K562 (cell line): ENCODE measurements at regions not wholly inside any gene's neighbourhood (a gene's known extent, or its start where the extent isn't known, plus 50 kb on each side); places are given as distances from the start of the nearest gene placed in this dataset.

Experiments used
- ATAC-seq: fragments of 200-7000 bp; cut with Tn5 transposase; 3 replicates; pipeline ENCODE4 v1.9.1; 2020; ENCODE audit warnings: moderate library complexity
- BruUV-seq: library from RNA; stranded (reverse); fragments of 400-500 nt; replicated peaks from 2 replicates; lab custom pipeline; 2021; lab: Mats Ljungman, UMichigan
- CTCF ChIA-PET: fragments of 300-600 bp; formaldehyde crosslinking; extraction: SDS; loops from one replicate; lab custom pipeline; 2021; ENCODE audit warnings: low intra/inter-chr PET ratio; lab: Yijun Ruan, JAX
- POLR2A ChIA-PET: fragments of 300-600, 350-650 bp; sonication (Branson Sonifier 250); formaldehyde crosslinking; extraction: SDS; loops from one replicate; lab custom pipeline; 2021; ENCODE audit warnings: antibody characterized with exemption, inconsistent platforms; lab: Yijun Ruan, JAX
- DNase-seq, 4 experiments: peaks; one replicate each; pipeline versions ENCODE4 v3.0.0 to v3.0.0-alpha.2; 2011 to 2018; ENCODE audit warnings: low spot score in 3 of 4, mixed read lengths in 3 of 4; ENCODE audit errors: extremely low read depth in 1 of 4
- FAIRE-seq: peaks from 2 replicates; lab custom pipeline; 2011; peaks lifted over from hg19 to GRCh38; lab: Jason Lieb, UNC
- H2AFZ ChIP-seq: 2 replicates; pipeline ENCODE4 v1.6.0; 2011; ENCODE audit warnings: low read depth, low read length, control low read depth, inconsistent platforms
- H3K27ac ChIP-seq: fragments of 200-600 bp; 3 replicates; pipeline ENCODE4 v1.8.0; 2011; ENCODE audit warnings: low read depth, mild to moderate bottlenecking, control low read depth, inconsistent platforms, low read length, moderate library complexity, mixed read lengths; ENCODE audit errors: extremely low read depth
- H3K27me3 ChIP-seq, 2 experiments: fragments of 300-600 bp in 1 of 2; 2 replicates in 1 of 2; 3 replicates in 1 of 2; pipeline versions ENCODE4 v1.6.0 to v1.8.0; 2011; ENCODE audit warnings: inconsistent platforms in 2 of 2, low read length in 2 of 2, mild to moderate bottlenecking in 1 of 2, mixed read lengths in 1 of 2, moderate library complexity in 1 of 2; ENCODE audit not compliant: control insufficient read depth in 2 of 2, insufficient read depth in 2 of 2
- H3K36me3 ChIP-seq: fragments of 300-600 bp; 3 replicates; pipeline ENCODE4 v1.8.0; 2011; ENCODE audit warnings: mild to moderate bottlenecking, low read length, inconsistent platforms; ENCODE audit not compliant: control insufficient read depth, insufficient read depth
- H3K4me1 ChIP-seq, 2 experiments: fragments of 200-600 bp in 1 of 2; replicated peaks in 1 of 2; 2 replicates in 1 of 2; 3 replicates in 1 of 2; pipeline versions ENCODE4 v1.5.1 to v1.8.0; 2011; ENCODE audit warnings: inconsistent platforms in 2 of 2, low read length in 2 of 2, mild to moderate bottlenecking in 1 of 2, mixed read lengths in 1 of 2, moderate library complexity in 1 of 2; ENCODE audit not compliant: control insufficient read depth in 2 of 2, insufficient read depth in 2 of 2
- H3K4me2 ChIP-seq: 2 replicates; pipeline ENCODE4 v1.6.1; 2011; ENCODE audit warnings: low read length, control low read depth, inconsistent platforms, mixed read lengths; ENCODE audit not compliant: insufficient read depth
- H3K4me3 ChIP-seq: fragments of 200-600 bp; sonication (generic), shearing (Covaris generic); 2 replicates; pipeline ENCODE4 v1.5.1; 2016; ENCODE audit warnings: control low read depth, inconsistent platforms
- H3K79me2 ChIP-seq: fragments of 200-600 bp; 3 replicates; pipeline ENCODE4 v1.8.0; 2011; ENCODE audit warnings: low read length, inconsistent platforms; ENCODE audit not compliant: control insufficient read depth, insufficient read depth
- H3K9ac ChIP-seq, 2 experiments: 2 replicates each; pipeline versions ENCODE4 v1.6.0 to v1.6.1; 2011; ENCODE audit warnings: low read depth in 2 of 2, low read length in 2 of 2, control low read depth in 1 of 2, inconsistent platforms in 1 of 2, mild to moderate bottlenecking in 1 of 2, mixed read lengths in 1 of 2; ENCODE audit not compliant: insufficient read depth in 1 of 2
- H3K9me1 ChIP-seq: one replicate; pipeline ENCODE4 v1.6.0; 2011; ENCODE audit warnings: inconsistent platforms, mild to moderate bottlenecking, low read length, moderate library complexity; ENCODE audit not compliant: control insufficient read depth, insufficient read depth
- H3K9me3 ChIP-seq: replicated peaks from 2 replicates; pipeline ENCODE4 v1.5.1; 2011; ENCODE audit warnings: low read depth, low read length, inconsistent platforms; ENCODE audit not compliant: control insufficient read depth, insufficient read depth
- H4K20me1 ChIP-seq: replicated peaks from 2 replicates; pipeline ENCODE4 v1.6.1; 2011; ENCODE audit warnings: low read length, inconsistent platforms, mixed read lengths; ENCODE audit not compliant: control insufficient read depth, insufficient read depth
- CGGBP1 ChIP-seq: fragments of 250-450 bp; sonication (Bioruptor Pico); IDR thresholded peaks from 2 replicates; pipeline ENCODE4 v1.9.0; 2021; ENCODE audit warnings: mild to moderate bottlenecking
- CREB3L1 ChIP-seq: fragments of 450-650 bp; IDR thresholded peaks from 2 replicates; pipeline ENCODE4 v1.6.1; 2014; ENCODE audit warnings: low read depth, mild to moderate bottlenecking, moderate library complexity, borderline replicate concordance
- CUX1 ChIP-seq: fragments of 200-800 bp; sonication (Bioruptor generic); IDR thresholded peaks from 2 replicates; pipeline ENCODE4 v1.6.1; 2016; ENCODE audit warnings: missing genetic modification characterization, missing compliant biosample characterization
- ERF ChIP-seq: fragments of 450-650 bp; formaldehyde crosslinking; IDR thresholded peaks from 2 replicates; pipeline ENCODE4 v1.4.0; 2020; ENCODE audit warnings: mild to moderate bottlenecking, mixed read lengths
- MTA2 ChIP-seq: fragments of 450-650 bp; IDR thresholded peaks from 2 replicates; pipeline ENCODE4 v1.6.1; 2016; ENCODE audit warnings: low read depth
- PCBP1 ChIP-seq: fragments of 200-400 bp; formaldehyde crosslinking; IDR thresholded peaks from 2 replicates; pipeline ENCODE4 v1.6.1; 2018; ENCODE audit warnings: mild to moderate bottlenecking, low read depth, low read length; ENCODE audit not compliant: poor library complexity, severe bottlenecking
- RBM17 ChIP-seq: fragments of 200-400 bp; formaldehyde crosslinking; IDR thresholded peaks from 2 replicates; pipeline ENCODE4 v1.6.1; 2017; ENCODE audit warnings: low read depth, mild to moderate bottlenecking, low read length, borderline replicate concordance
- ZNF583 ChIP-seq: fragments of 250-450 bp; sonication (Bioruptor Pico); IDR thresholded peaks from 2 replicates; pipeline ENCODE4 v1.4.0; 2020
- ZNF785 ChIP-seq: fragments of 250-450 bp; sonication (Bioruptor Pico); IDR thresholded peaks from 2 replicates; pipeline ENCODE4 v1.4.0; 2020; ENCODE audit warnings: mild to moderate bottlenecking
- WGBS: fragments of 100-300 bp; shearing (Covaris generic); methylation state at CpG from one replicate; pipeline ENCODE4 v1.1.6; 2016; ENCODE audit warnings: low coverage, mixed read lengths; ENCODE audit not compliant: insufficient coverage; ENCODE audit errors: missing lambda C conversion rate; 5-methylcytosine and 5-hydroxymethylcytosine counted together
- in situ Hi-C: fragments of 300-500 bp; cut with MboI; formaldehyde crosslinking; loops from 4 replicates; pipeline ENCODE4 v1.15.0; 2018; ENCODE audit warnings: inconsistent platforms, mixed read lengths
- intact Hi-C: fragments of 100-400 bp; cut with micrococcal nuclease; formaldehyde crosslinking; loops from 2 replicates; pipeline ENCODE4 v1.14.2; 2022

GRCh38 chr10:111200505-111201186 lies 123.8 kb downstream of the ADRA2A start:
- BruUV-seq: no TSS peak
- no peak overlapping the region for H3K27ac ChIP-seq
- ChIA-PET POLR2A (interaction anchor here (0.6 to 1.4 kb wide), 2 partner anchors 10 to 1665 kb away, joined by 3 read pairs; no protein-coding TSS in a partner anchor), CTCF (no interaction called here)
- in situ Hi-C loops: no loop called here
- no peak overlapping the region for H3K4me2 ChIP-seq
- no peak for DNase-seq
- intact Hi-C loops: no loop called here
- no peak overlapping the region for H3K4me3 ChIP-seq
- TF ChIP-seq ZNF583: no peak
- TF ChIP-seq PCBP1: no peak
- no peak for TF ChIP-seq MTA2
- no peak for TF ChIP-seq ERF (CRISPR knock-in tag)
- no peak for TF ChIP-seq RBM17
- TF ChIP-seq CREB3L1: no peak
- no peak for TF ChIP-seq CUX1 (CRISPR knock-in tag)
- no peak for TF ChIP-seq ZNF785
- no peak for TF ChIP-seq CGGBP1 (CRISPR knock-in tag)
- H3K9me1 ChIP-seq: no peaks in the 10 kb centered on the region
- H3K27me3 ChIP-seq: no peaks in the 10 kb centered on the region
- H4K20me1 ChIP-seq: no peaks in the 10 kb centered on the region
- no peaks in the 10 kb centered on the region for H3K9me3 ChIP-seq
- FAIRE-seq: no peak
- no peaks in the 10 kb centered on the region for H3K4me1 ChIP-seq
- H3K79me2 ChIP-seq: no peaks in the 10 kb centered on the region
- WGBS: 0% methylated on average over 3 of the region's 3 CpGs
- H3K36me3 ChIP-seq: no peaks in the 10 kb centered on the region
- H3K9ac ChIP-seq: no peak overlapping the region
- H2AFZ ChIP-seq: no peak overlapping the region
- no peak for ATAC-seq
